GM10266 (cell line): ENCODE measurements at regions not wholly inside any gene's neighbourhood (a gene's known extent, or its start where the extent isn't known, plus 50 kb on each side); places are given as distances from the start of the nearest gene placed in this dataset.

ENCODE experiments used
- DNase-seq: peaks from one replicate; pipeline ENCODE4 v3.0.0; 2012; ENCODE audit errors: extremely low spot score
- TF ChIP-seq, protein P1 (sequence below): IDR thresholded peaks from 2 replicates; pipeline ENCODE4 v1.5.1; 2012; ENCODE audit warnings: mild to moderate bottlenecking, low read depth; ENCODE audit not compliant: control insufficient read depth, insufficient read depth; ENCODE audit errors: missing control alignments

DNA sequence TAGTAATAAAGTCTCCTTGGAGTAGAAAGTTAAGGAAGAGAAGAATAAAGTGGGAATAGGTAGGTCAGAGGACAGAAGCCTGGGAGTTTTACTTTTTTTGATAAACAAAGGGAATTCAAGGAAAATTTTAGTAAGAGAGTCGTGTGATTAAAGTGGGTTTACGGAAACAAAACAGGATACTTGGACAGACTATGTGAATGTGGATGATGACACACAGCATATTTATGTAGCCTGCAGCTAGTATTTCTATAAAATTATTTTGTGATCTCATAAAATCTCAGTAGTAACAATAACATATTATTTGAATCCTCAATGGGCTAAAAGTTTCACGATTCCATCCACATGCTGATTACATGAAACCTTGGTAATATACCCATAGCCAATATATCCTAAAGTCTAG, 450.7 kb upstream of the PIK3C3 start:
- TF ChIP-seq, protein P1, sequence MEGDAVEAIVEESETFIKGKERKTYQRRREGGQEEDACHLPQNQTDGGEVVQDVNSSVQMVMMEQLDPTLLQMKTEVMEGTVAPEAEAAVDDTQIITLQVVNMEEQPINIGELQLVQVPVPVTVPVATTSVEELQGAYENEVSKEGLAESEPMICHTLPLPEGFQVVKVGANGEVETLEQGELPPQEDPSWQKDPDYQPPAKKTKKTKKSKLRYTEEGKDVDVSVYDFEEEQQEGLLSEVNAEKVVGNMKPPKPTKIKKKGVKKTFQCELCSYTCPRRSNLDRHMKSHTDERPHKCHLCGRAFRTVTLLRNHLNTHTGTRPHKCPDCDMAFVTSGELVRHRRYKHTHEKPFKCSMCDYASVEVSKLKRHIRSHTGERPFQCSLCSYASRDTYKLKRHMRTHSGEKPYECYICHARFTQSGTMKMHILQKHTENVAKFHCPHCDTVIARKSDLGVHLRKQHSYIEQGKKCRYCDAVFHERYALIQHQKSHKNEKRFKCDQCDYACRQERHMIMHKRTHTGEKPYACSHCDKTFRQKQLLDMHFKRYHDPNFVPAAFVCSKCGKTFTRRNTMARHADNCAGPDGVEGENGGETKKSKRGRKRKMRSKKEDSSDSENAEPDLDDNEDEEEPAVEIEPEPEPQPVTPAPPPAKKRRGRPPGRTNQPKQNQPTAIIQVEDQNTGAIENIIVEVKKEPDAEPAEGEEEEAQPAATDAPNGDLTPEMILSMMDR: no peak
- DNase-seq: no peak

GRCh38 chr18:41501848-41502247, 453.2 kb upstream of the PIK3C3 start:
- DNase-seq: no peak
- TF ChIP-seq, protein P1: no peak

DNA sequence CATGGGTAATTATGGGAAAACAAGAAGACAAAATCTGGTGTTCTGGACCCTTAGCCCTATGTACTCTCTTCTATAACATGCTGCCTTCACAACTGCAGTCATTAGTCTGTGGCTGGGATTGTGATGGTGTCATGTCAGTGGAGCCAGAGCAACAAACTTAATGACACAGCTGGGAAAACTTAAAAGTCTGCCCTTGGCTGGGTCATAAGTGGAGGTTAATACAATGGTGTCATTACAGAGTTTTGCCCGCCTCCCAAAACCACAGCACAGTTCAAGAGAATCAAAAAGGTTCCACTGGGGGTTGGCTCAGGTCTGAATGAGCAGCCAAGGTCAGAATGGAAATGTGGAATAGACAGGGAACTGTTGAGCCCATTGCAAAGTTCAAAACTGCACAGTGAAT, 455.7 kb upstream of the PIK3C3 start:
- no peak for DNase-seq

DNA sequence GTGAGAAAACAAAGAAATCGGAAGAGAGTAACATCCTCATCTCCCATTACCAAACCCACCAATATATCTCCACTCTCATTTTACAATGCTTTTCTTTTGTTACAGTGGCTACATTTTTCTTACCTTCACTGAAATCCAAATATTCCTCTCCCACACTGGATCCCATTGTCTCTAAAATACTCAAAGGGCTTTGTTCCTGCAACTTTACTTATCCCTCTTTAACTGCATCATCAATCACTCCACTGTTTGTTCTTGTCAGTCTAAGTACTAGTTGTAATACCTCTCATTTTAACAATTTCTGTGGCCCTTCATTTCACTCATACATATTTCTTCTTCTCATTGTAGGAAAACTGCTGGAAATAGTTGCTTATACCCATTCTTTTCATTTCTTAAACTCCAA, 464.2 kb upstream of the PIK3C3 start:
- TF ChIP-seq, protein P1: no peak

More for the DNA sequence above, 455.7 kb upstream of the PIK3C3 start:
- TF ChIP-seq, protein P1: no peak

DNA sequence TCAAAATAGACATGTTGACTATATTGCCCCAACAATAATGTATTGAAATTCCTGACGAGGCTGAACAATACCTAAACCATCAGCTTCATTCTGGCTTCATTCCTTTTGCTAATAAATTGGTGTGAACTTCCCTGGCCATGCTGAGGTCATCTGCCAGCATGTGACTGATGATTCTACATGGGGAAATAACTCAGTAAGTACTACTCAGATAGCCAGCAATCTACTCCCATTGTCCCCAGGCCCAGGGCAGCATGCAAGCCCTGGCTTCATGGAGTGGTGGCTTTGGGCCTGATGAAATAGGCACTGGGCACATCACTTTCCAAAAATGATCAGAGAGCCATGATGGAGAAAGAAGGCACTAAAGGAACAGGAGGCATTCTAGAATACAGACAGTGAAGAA, 468.5 kb upstream of the PIK3C3 start:
- TF ChIP-seq, protein P1: no peak
- DNase-seq: no peak

More for the DNA sequence above, 464.2 kb upstream of the PIK3C3 start:
- DNase-seq: no peak

- DNase-seq: no peak
- TF ChIP-seq, protein P1: no peak
These were observed 471.0 kb upstream of the PIK3C3 start for GRCh38 chr18:41484069-41484468.

DNA sequence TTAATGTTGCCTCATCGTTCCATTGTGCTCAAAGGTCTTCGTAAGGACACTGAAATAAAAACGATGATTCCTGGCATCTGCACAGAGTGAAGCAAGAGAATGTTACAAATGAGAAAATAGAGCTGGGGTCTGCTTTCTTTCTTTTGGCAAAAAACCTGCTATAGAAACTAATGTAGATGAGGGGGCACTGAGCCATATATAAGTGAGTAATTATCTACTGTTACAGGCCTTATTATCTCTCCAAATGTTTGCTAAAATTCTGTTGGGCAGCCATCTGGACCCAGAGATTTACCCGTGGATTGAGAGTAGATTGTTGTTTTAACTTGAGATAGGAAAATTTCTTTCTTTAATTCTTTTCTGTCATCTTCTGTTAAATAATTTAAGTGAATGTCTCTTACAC, 472.5 kb upstream of the PIK3C3 start:
- DNase-seq: no peak
- TF ChIP-seq, protein P1: no peak
